Eye (tissue), 1 donor: ENCODE measurements at regions not wholly inside any gene's neighbourhood (a gene's known extent, or its start where the extent isn't known, plus 50 kb on each side); places are given as distances from the start of the nearest gene placed in this dataset.
"Not testable (repeated sequence)": the region's sequence is repeated elsewhere in the genome, so short reads cannot be mapped to it uniquely, and the experiment has no call there.

ENCODE experiments used
- DNase-seq: peaks from one replicate; pipeline ENCODE4 v3.0.0-alpha.2; 2015

DNA sequence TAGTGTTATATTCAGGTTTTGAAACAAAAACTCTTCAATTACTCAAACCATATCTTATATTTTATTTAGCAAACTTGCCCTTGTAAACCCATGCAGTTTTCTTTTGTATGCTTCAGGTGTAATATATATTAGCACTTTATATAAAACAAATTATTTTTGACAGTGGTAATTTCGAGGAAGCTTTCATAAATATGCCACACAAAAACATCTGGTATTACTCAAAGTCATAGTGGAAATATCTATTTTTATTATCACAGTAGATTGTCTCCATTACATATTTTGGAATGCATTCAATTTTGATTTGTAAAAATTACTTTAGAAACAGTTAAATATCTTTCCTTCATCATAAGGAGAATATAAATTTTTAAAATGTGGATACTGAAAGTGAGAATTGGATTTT lies 89.1 kb upstream of the FIBIN start:
- DNase-seq, result no peak

DNA sequence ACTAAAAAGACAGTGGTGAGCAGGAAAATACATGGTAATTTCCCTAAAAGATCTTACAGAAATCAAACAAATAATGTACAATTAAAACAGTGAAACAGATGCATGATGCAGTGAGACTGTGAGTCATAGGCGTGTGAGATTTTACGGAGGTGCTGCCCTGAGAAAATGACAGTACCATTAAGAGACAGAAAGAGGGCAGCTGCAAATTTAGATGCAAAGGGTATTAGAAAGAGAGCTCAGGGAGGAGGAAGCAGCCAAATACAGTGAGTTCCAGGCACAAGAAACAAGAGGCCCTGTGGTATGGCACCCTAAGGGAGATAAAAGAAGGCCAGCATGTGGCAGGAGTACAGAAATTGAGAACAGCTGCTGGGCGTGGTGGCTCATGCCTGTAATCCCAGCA lies 88.5 kb upstream of the FIBIN start:
- DNase-seq, result no peak

DNA sequence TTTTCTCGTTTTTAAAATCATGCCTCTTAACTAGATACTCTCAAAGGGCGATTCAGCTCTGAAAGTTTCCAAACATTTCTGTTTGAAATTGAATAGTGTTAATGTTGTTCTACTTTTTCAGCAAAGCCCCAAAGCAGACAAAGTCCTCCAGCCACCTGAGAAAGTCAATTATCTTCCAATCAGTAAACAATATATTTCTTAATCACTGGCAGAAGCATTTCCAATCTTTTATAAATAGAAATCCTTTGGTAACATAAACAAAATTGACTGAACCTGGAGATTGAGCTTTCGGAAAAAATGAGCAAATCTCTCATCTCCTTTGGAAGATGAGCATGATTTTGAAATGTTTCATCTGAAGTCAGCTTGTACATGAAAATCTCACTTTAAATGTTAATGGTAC lies 84.4 kb upstream of the FIBIN start:
- no peak for DNase-seq

DNA sequence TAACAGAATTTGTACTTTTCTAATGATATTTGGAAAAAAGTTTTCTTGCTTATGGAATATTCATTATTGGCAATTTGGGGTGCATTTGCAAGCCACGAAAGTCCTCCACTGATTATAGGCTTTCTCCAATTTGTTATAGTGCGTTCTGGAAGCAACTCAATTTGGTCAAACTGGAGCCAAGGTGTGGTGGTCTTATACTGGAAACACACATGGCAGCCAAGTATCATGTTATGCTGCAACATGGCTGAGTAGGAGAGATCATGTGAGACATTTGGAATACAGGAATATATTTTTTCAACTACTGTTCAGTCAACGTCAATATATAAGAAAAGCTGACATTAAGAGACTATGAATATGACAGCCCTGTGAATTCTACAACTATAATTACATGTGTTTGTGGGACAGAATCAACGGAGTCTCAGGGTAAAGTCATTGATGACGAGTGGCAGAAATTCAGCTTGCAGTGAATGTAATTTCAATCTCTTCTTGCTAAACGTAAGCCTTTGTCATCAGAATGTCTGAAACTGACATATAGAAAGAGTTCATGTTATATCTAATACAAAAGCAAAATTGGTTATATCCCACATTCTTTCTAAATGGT lies 83.8 kb upstream of the FIBIN start:
- no peak for DNase-seq

DNA sequence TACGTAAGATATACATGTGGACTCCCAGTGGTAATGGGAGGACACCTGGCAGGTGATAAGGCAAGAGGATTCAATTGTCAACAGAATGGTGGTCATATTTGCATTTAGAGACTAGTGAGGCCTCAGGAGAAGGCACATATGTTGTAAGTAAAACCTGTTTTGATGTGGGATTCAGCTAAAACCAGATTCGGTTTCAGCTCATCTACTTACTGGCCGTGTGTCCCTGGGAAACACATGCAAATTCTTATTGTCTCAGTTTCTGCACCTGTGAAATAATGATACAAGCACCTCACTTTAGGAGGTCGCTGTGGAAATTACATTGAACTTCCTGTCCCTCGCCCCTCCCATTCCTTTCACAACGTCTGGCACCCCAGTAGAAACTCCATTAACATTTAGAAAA lies 78.9 kb upstream of the FIBIN start:
- no peak for DNase-seq

DNA sequence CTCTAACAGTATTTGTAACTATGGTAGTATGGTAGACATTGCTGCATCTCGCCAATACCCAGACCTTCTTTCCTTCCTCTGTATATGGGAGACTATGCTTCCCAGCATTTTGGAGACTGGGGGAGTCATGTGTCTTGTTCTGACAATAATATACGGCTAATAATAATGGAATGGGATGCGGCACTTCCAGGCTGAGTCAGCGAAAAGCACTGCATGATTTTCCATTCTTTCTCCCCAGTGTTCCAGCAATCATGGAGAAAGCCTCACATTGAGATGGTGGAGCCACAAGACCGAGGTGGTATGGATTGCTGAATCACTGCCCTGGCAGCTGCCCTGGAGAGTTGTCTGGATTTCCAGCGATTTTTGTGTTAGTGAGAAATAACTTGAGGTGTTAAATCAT lies 77.1 kb upstream of the FIBIN start:
- no peak for DNase-seq

DNA sequence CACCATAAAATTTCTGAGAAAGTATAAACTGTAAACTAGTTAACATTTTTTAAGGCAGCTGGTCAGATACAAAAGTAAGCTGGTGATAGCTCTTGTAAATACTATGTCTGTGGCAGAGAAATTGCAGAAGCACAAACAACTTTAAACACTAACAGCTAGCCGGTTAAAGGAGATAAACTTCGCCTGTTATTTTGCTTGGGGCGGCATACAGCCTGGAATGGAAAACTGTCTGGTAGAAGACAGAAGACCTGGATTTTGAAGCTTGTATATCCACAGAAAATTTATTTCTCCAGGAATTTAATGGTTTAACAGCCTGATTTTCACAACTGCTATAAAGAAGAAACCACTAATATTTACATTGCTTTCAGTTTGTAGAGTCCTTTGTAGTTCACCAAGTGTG lies 65.3 kb upstream of the FIBIN start:
- DNase-seq, result no peak

DNA sequence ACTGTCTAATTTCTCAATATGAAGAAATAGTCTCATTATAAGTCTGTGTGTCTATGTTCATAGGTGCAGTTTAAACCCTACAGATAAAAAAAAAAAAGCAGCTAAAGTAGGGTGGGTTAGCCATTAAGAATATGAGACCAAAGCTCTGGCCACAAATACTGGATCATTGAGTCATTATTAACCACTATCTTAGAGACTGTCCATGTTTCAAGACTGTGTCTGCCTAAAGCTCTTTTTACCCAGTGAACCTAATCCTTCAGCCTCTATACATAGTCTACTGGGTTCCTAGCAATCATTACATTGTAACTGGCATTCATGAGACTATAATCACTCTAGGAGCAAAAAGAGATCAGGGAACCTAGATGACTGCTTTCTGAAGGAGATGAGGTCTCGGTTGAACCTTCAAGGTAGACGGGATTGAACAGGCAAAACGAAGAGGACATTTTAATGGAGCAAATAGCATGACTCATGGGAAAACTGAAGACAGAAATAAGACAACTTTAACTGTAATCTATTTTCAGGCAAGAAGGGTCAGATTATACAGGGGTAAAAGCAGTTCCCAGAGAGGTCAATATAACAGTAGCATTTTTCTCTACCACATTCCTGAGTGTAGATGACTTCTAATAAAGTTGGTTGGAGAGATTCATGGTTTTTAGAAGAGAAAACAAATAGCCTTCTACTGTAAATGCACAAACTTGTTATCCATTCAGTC lies 64.0 kb upstream of the FIBIN start:
- no peak for DNase-seq

DNA sequence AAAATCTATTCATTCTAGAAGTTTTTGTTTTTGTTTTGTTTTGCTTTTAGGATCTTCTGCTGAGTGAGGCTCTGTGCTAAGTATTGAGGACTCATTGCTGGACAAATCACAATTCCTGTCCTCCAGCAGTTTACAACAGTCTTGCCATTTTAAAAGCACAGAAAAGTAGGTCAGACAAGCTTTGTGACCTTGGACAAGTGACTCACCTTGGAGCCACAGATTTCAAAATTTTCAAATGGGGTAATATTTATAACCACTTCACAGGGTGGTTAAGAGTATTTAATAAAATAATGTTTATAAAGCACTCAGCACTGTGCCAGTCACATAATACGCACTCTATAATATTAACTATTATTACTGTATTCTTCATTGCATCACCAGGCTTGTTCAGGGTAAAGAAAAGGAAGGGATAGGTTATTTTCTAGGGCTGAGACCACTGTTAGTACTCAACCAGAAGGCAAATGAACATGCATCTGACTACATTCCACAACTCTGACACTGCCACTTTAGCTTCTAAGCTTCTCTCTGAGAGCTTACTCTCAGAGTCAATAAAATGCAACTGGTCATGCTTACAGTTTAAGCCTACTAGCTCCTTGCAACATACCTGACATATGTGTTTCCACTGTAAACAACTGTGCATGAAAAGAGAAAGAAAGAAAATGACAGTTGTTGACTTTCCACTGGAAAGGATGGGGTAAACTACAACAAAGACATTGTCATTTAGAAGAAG lies 63.2 kb upstream of the FIBIN start:
- DNase-seq, result no peak

DNA sequence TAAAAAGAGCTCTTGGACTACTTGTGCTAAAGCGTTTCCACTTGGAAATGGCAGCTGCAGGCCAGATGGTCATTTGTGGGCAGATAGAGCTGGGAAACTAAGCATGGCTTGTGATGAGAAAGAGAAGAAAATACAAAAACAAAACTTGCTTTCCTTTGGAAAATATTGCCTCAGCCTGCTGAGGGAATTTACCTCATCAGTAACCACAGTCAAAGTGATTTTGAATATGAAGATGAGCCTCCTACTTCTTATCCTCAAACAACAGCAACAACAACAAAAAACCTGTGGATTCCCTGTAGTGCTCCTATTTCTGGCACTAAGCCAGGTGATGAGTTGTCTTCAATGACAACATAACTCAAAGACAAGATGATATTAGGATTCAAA lies 62.7 kb upstream of the FIBIN start:
- DNase-seq, result peak; percentile 56

DNA sequence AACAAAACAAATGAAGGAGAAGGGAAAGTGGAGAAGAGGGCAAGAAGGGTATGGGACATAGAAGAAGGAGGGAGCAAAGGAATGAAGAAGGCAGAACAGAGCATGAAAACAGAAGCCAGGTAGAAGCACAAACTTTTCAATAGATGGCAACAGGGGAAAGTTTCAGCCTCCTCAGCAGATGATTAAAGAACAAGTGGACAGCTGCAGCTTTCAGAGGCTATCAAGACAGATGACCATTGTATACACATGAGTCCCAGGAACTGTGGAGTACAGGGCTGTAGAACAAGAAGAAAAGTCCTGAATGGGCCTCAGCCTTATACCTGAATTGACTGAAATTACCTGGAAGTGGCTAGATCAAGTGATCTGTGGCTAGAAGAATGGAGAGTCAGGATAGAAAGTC lies 62.0 kb upstream of the FIBIN start:
- no peak for DNase-seq

DNA sequence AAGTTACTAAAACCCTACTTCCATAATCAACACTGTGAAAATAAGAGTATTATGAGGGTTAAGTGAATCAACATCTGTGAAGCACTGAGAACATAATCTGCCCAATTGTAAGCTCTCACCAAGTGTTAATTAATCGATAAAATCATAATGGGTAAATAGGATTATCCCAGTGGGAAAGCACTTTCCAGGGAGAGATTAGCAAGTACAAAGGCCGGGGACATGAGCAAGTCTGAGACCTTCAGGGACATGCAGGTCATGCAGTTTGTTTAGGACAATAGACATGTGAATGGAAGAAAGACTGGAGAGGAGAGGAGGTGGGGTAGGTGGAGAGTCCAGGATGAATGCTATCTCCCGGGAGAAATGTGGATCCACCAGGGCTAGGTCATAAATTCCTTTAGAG lies 57.8 kb upstream of the FIBIN start:
- peak; percentile 26 for DNase-seq

DNA sequence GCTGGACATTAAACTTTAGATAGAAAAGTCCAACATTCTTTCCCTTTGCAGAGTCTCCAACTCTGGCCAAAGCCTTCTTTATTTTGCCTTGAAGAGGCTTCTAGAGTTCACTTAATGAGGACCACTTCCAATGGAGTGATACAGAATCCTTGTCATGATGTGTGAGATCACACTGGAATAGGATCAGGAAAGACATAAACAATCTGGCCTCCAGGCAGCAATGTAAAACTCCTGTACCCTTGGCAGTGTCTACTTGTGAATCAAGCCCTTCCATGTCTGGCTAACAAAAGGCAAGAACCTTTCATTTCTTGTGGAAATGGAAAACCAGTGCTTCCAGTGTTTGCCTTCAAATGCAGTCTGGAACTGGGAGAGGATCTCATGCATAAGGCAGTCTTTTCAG lies 56.5 kb upstream of the FIBIN start:
- no peak for DNase-seq

DNA sequence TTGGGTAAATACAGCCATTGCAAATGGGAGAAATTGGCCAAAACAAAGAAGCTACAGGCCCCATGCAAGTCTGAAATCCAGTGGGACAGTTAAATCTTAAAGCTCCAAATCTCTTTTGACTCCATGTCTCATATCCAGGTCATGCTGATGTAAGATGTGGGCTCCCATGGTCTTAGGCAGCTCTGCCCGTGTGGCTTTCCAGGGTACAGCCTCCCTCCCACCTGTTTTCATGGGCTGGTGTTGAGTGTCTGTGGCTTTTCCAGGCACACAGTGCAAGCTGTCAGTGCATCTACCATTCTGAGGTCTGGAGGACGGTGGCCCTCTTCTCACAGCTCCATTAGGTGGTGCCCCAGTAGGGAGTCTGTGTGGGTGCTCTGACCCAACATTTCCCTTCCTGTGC lies 53.4 kb upstream of the FIBIN start:
- not testable (repeated sequence) for DNase-seq

DNA sequence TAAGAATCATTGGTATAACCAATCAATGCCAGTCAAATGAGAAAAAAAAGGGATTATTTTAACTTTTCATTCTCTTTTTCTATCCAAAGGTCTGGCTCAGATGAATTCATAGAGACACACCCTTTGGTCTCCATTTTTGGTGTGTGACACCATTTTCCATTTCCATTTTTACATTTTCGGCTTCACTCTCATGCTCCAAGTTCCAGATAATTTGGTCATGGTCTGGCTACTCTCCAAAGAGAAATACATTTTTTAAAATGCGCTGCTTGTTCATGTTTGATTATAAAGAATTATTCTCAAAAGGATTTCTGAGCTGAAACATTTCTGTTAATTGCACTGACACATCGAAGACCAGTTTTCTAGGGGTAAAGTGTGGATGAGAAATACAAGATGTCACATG lies 51.6 kb upstream of the FIBIN start:
- no peak for DNase-seq

DNA sequence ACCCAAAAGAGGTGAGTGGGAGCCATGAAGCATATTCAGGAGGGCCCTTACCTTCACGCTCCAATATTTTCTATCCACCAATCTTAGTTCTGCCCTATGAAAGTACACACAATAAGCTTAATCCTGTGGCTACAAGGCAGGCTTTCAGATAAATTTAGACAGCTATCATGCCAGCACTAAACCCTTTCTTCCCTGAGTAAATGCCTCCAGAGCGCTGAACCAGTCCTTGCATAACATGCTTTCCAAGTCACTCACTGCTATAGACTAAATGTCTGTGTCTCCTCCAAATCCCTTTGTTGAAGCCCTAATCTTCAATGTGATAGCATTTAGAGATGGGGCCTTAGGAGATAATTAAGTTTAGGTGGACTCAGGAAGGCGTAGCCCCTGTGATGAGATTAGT lies 50.3 kb upstream of the FIBIN start:
- DNase-seq, result no peak
